ENCODE measurements at regions not wholly inside any gene's neighbourhood (a gene's known extent, or its start where the extent isn't known, plus 50 kb on each side); places are given as distances from the start of the nearest gene placed in this dataset.

- H3K4me3 ChIP-seq: no peak overlapping the region
- no peaks in the 10 kb centered on the region for H3K4me1 ChIP-seq
- H3K36me3 ChIP-seq: no peaks in the 10 kb centered on the region
- intact Hi-C loops (cut with DNase I; ENCODE audit: low total_unique reads): no loop called here
- no peaks in the 10 kb centered on the region for H3K27me3 ChIP-seq (replicated peaks in 1 of 7)
- no peak for DNase-seq
- peaks cover 0 to 24% (median 0%) of the 10 kb centered on the region in 8 donors for H3K9me3 ChIP-seq
- WGBS, 5 donors: 69 to 86% (median 77%) methylated on average over 2 of the region's 2 CpGs
- no peak overlapping the region for H3K27ac ChIP-seq
- TF ChIP-seq POLR2A (IDR thresholded peaks at IDR 0.05) (no peak), POLR2AphosphoS5 (IDR thresholded peaks at IDR 0.05) (no peak)
- TF ChIP-seq, protein P1, sequence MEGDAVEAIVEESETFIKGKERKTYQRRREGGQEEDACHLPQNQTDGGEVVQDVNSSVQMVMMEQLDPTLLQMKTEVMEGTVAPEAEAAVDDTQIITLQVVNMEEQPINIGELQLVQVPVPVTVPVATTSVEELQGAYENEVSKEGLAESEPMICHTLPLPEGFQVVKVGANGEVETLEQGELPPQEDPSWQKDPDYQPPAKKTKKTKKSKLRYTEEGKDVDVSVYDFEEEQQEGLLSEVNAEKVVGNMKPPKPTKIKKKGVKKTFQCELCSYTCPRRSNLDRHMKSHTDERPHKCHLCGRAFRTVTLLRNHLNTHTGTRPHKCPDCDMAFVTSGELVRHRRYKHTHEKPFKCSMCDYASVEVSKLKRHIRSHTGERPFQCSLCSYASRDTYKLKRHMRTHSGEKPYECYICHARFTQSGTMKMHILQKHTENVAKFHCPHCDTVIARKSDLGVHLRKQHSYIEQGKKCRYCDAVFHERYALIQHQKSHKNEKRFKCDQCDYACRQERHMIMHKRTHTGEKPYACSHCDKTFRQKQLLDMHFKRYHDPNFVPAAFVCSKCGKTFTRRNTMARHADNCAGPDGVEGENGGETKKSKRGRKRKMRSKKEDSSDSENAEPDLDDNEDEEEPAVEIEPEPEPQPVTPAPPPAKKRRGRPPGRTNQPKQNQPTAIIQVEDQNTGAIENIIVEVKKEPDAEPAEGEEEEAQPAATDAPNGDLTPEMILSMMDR (IDR thresholded peaks at IDR 0.05 in 8 of 11, conservative IDR thresholded peaks at IDR 0.05 in 3 of 11): no peak
Observed at GRCh38 chr5:166602271-166602670, 1689.2 kb upstream of the WWC1 start.

- no peak overlapping the region for H3K4me3 ChIP-seq
- DNase-seq: no peak
- no peaks in the 10 kb centered on the region for H3K36me3 ChIP-seq
- H3K27ac ChIP-seq: no peak overlapping the region
- peaks cover 0 to 3% (median 0%) of the 10 kb centered on the region in 6 donors for H3K4me1 ChIP-seq
- 75 to 86% (median 81%) methylated on average over 4 of the region's 4 CpGs for WGBS, 5 donors
- TF ChIP-seq POLR2AphosphoS5 (IDR thresholded peaks at IDR 0.05): no peak
- no peak for TF ChIP-seq POLR2A (IDR thresholded peaks at IDR 0.05)
- TF ChIP-seq, protein P1 (IDR thresholded peaks at IDR 0.05 in 8 of 11, conservative IDR thresholded peaks at IDR 0.05 in 3 of 11): no peak
- no peaks in the 10 kb centered on the region for H3K27me3 ChIP-seq (replicated peaks in 1 of 7)
- H3K9me3 ChIP-seq: peaks cover 0 to 32% (median 2%) of the 10 kb centered on the region in 8 donors
- intact Hi-C loops (cut with DNase I; ENCODE audit: low total_unique reads): no loop called here
Observed at GRCh38 chr5:166617507-166617906, 1673.9 kb upstream of the WWC1 start.

- H3K4me1 ChIP-seq: peaks cover 0 to 1% (median 0%) of the 10 kb centered on the region in 6 donors
- 50 to 76% (median 66%) methylated on average over 5 of the region's 5 CpGs for WGBS, 5 donors
- TF ChIP-seq, protein P1 (IDR thresholded peaks at IDR 0.05 in 8 of 11, conservative IDR thresholded peaks at IDR 0.05 in 3 of 11): no peak
- TF ChIP-seq POLR2AphosphoS5 (IDR thresholded peaks at IDR 0.05) (no peak), POLR2A (IDR thresholded peaks at IDR 0.05) (no peak)
- H3K9me3 ChIP-seq: peaks cover 0 to 26% (median 3%) of the 10 kb centered on the region in 8 donors
- DNase-seq: no peak
- no peak overlapping the region for H3K27ac ChIP-seq
- H3K4me3 ChIP-seq: no peak overlapping the region
- H3K36me3 ChIP-seq: no peaks in the 10 kb centered on the region
- intact Hi-C loops (cut with DNase I; ENCODE audit: low total_unique reads): no loop called here
- H3K27me3 ChIP-seq (replicated peaks in 1 of 7): no peaks in the 10 kb centered on the region
Observed at GRCh38 chr5:166618526-166618925, 1672.9 kb upstream of the WWC1 start.

DNA sequence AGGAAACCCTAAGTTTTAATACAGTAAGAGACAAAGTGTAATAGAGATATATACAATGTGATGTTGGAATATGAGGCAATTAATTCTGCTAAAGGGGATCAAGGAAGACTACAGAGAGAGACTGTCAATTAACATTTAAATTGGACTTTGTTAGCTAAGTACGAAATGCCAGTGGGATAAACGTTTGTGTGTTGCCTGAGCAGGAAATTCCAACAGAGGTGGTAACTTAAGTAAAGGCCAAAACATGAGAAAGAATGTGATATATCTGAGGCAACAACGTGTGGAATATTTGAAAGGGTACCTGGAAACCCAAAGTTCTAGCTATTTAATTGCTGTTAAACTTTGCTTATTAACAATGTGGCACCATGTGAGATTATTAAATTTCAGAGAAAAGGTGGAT, 1666.9 kb upstream of the WWC1 start:
- intact Hi-C loops (cut with DNase I; ENCODE audit: low total_unique reads): no loop called here
- no peaks in the 10 kb centered on the region for H3K27me3 ChIP-seq (replicated peaks in 1 of 7)
- no peaks in the 10 kb centered on the region for H3K4me1 ChIP-seq
- no peak overlapping the region for H3K27ac ChIP-seq
- H3K36me3 ChIP-seq: no peaks in the 10 kb centered on the region
- TF ChIP-seq, protein P1 (IDR thresholded peaks at IDR 0.05 in 8 of 11, conservative IDR thresholded peaks at IDR 0.05 in 3 of 11): no peak
- TF ChIP-seq POLR2AphosphoS5 (IDR thresholded peaks at IDR 0.05): no peak
- TF ChIP-seq POLR2A (IDR thresholded peaks at IDR 0.05): no peak
- DNase-seq: no peak
- H3K4me3 ChIP-seq: no peak overlapping the region
- 17 to 23% (median 20%) methylated on average over 3 of the region's 3 CpGs for WGBS, 5 donors
- peaks cover 0 to 7% (median 2%) of the 10 kb centered on the region in 8 donors for H3K9me3 ChIP-seq
